ENCODE measurements at regions not wholly inside any gene's neighbourhood (a gene's known extent, or its start where the extent isn't known, plus 50 kb on each side); places are given as distances from the start of the nearest gene placed in this dataset.

- Mint-ChIP-seq H3K9me3 (no peaks in the 10 kb centered on the region), H3K36me3 (ENCODE audit: low read depth) (no peaks in the 10 kb centered on the region), H3K4me1 (ENCODE audit: low read depth) (no peaks in the 10 kb centered on the region), H3K27ac (no peak overlapping the region), H3K27me3 (no peaks in the 10 kb centered on the region), H3K4me3 (no peak overlapping the region)
- ChIA-PET POLR2A (no interaction called here), CTCF (no interaction called here)
- no peak for ATAC-seq (ENCODE audit: poor library complexity)
- H3K9me3 ChIP-seq (ENCODE audit: control insufficient read depth in 1 of 2, insufficient read depth in 1 of 2, low read length in 2 of 2) = peaks cover 0 to 4% of the 10 kb centered on the region in 2 experiments
- H3K27ac ChIP-seq (ENCODE audit: low read depth in 1 of 2, low read length in 2 of 2) = no peak overlapping the region
- no peaks in the 10 kb centered on the region for H3K36me3 ChIP-seq (ENCODE audit: insufficient read depth, low read length)
- H3K27me3 ChIP-seq (ENCODE audit: control insufficient read depth in 1 of 2, insufficient read depth in 2 of 2, low read length in 2 of 2) = no peaks in the 10 kb centered on the region
- TF ChIP-seq CTCF (IDR thresholded peaks at IDR 0.05) = no peak
- intact Hi-C loops (cut with DNase I, micrococcal nuclease) = no loop called here
- H3K4me3 ChIP-seq (ENCODE audit: low read length) = no peak overlapping the region
- H3K4me1 ChIP-seq (ENCODE audit: insufficient read depth, low read length) = no peaks in the 10 kb centered on the region
- DNase-seq = no peak
Observed at GRCh38 chr7:91653286-91653685, 227.2 kb downstream of the MTERF1 start.

- Mint-ChIP-seq H3K9me3 (no peaks in the 10 kb centered on the region), H3K27ac (no peak overlapping the region), H3K36me3 (ENCODE audit: low read depth) (no peaks in the 10 kb centered on the region), H3K4me3 (no peak overlapping the region), H3K27me3 (no peaks in the 10 kb centered on the region), H3K4me1 (ENCODE audit: low read depth) (no peaks in the 10 kb centered on the region)
- ATAC-seq (ENCODE audit: poor library complexity) (no peak), DNase-seq (no peak)
- H3K4me3 ChIP-seq (ENCODE audit: low read length) = no peak overlapping the region
- no peak for TF ChIP-seq CTCF (IDR thresholded peaks at IDR 0.05)
- no peaks in the 10 kb centered on the region for H3K36me3 ChIP-seq (ENCODE audit: insufficient read depth, low read length)
- intact Hi-C loops (cut with DNase I, micrococcal nuclease) = no loop called here
- H3K27ac ChIP-seq (ENCODE audit: low read depth in 1 of 2, low read length in 2 of 2) = no peak overlapping the region
- H3K4me1 ChIP-seq (ENCODE audit: insufficient read depth, low read length) = no peaks in the 10 kb centered on the region
- peaks cover 0 to 4% of the 10 kb centered on the region in 2 experiments for H3K9me3 ChIP-seq (ENCODE audit: control insufficient read depth in 1 of 2, insufficient read depth in 1 of 2, low read length in 2 of 2)
- ChIA-PET CTCF (no interaction called here), POLR2A (no interaction called here)
- H3K27me3 ChIP-seq (ENCODE audit: control insufficient read depth in 1 of 2, insufficient read depth in 2 of 2, low read length in 2 of 2) = no peaks in the 10 kb centered on the region
Observed at GRCh38 chr7:91655656-91656055, 224.8 kb downstream of the MTERF1 start.

GRCh38 chr7:91656541-91657482 is 223.7 kb downstream of the MTERF1 start:
- intact Hi-C loops (cut with DNase I, micrococcal nuclease) = no loop called here
- no peak overlapping the region for H3K4me3 Mint-ChIP-seq
- H3K36me3 ChIP-seq (ENCODE audit: insufficient read depth, low read length) = no peaks in the 10 kb centered on the region
- TF ChIP-seq CTCF (IDR thresholded peaks at IDR 0.05) = no peak
- no peaks in the 10 kb centered on the region for H3K4me1 Mint-ChIP-seq (ENCODE audit: low read depth)
- CTCF ChIA-PET = no interaction called here
- H3K4me3 ChIP-seq (ENCODE audit: low read length) = no peak overlapping the region
- H3K27me3 Mint-ChIP-seq = no peaks in the 10 kb centered on the region
- peaks cover 0 to 4% of the 10 kb centered on the region in 2 experiments for H3K9me3 ChIP-seq (ENCODE audit: control insufficient read depth in 1 of 2, insufficient read depth in 1 of 2, low read length in 2 of 2)
- H3K27me3 ChIP-seq (ENCODE audit: control insufficient read depth in 1 of 2, insufficient read depth in 2 of 2, low read length in 2 of 2) = no peaks in the 10 kb centered on the region
- no peak overlapping the region for H3K27ac Mint-ChIP-seq
- H3K9me3 Mint-ChIP-seq = no peaks in the 10 kb centered on the region
- no peaks in the 10 kb centered on the region for H3K36me3 Mint-ChIP-seq (ENCODE audit: low read depth)
- ATAC-seq (ENCODE audit: poor library complexity) = no peak
- POLR2A ChIA-PET = no interaction called here
- no peak for DNase-seq
- H3K4me1 ChIP-seq (ENCODE audit: insufficient read depth, low read length) = no peaks in the 10 kb centered on the region
- no peak overlapping the region for H3K27ac ChIP-seq (ENCODE audit: low read depth in 1 of 2, low read length in 2 of 2)

Data from CD4-positive, alpha-beta T cell (primary cell).